Fibroblast of mammary gland (primary cell): ENCODE measurements at regions not wholly inside any gene's neighbourhood (a gene's known extent, or its start where the extent isn't known, plus 50 kb on each side); places are given as distances from the start of the nearest gene placed in this dataset.
"Not testable (repeated sequence)": the region's sequence is repeated elsewhere in the genome, so short reads cannot be mapped to it uniquely, and the experiment has no call there.

Experiments
- DNase-seq: peaks from one replicate; pipeline ENCODE4 v3.0.0-alpha.2; 2010; ENCODE audit warnings: low read depth
- H3K4me3 ChIP-seq: 2 replicates; pipeline ENCODE4 v1.5.1; 2011; ENCODE audit warnings: low read depth, mild to moderate bottlenecking, low read length, moderate library complexity; ENCODE audit not compliant: control insufficient read depth
- TF ChIP-seq, protein P1 (sequence below): conservative IDR thresholded peaks from 2 replicates; pipeline ENCODE4 v1.5.1; 2011; ENCODE audit warnings: low read depth, low read length, inconsistent platforms; ENCODE audit not compliant: control insufficient read depth, insufficient read depth

DNA sequence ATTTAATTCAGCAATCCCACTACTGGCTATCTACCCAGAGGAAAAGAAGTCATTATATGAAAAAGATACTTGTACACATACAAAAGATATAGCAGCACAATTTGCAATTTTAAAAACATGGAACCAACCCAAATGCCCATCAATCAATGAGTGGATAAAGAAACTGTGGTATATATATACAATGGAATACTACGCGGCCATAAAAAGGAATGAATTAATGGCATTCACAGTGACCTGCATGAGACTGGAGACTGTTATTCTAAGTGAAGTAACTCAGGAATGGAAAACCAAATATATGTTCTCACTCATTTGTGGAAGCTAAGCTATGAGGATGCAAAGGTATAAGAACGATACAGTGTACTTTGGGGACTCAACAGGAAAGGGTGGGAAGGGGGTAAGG is 102.8 kb upstream of the KCNMA1 start:
- H3K4me3 ChIP-seq, DNase-seq: not testable (repeated sequence)

DNA sequence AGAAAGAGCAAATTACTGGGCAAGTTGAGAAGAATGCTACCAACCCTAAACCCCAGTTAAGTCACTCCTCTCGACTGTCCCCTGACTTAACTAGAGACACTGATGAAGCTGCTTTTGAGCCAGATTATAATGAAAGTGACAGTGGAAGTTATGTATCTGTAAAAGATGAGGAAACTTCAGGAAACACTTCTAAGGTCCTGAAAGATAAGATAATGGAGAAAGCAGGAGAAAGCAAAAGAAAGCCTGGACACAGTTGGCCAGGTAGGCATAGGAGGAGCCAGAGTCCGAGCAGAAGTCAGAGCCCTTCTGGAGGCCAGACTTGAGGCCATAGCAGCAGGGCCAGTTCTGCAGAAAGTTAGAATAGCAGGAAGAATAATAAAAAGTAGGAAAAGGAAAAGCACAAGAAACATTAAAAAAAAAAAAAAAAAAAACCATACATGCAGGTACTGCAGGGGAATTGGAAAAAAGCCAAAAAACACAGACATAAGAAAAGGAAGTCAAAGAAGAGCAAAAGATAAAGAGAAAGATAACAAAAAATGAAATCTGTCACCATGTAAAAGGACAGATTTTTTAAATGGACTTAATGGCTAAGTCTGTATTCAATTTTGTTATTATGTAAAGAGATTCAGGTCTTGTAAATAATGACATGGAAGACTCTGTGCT is 101.0 kb upstream of the KCNMA1 start:
- H3K4me3 ChIP-seq, result no peak overlapping the region
- no peak for DNase-seq
- TF ChIP-seq, protein P1, sequence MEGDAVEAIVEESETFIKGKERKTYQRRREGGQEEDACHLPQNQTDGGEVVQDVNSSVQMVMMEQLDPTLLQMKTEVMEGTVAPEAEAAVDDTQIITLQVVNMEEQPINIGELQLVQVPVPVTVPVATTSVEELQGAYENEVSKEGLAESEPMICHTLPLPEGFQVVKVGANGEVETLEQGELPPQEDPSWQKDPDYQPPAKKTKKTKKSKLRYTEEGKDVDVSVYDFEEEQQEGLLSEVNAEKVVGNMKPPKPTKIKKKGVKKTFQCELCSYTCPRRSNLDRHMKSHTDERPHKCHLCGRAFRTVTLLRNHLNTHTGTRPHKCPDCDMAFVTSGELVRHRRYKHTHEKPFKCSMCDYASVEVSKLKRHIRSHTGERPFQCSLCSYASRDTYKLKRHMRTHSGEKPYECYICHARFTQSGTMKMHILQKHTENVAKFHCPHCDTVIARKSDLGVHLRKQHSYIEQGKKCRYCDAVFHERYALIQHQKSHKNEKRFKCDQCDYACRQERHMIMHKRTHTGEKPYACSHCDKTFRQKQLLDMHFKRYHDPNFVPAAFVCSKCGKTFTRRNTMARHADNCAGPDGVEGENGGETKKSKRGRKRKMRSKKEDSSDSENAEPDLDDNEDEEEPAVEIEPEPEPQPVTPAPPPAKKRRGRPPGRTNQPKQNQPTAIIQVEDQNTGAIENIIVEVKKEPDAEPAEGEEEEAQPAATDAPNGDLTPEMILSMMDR, result no peak

DNA sequence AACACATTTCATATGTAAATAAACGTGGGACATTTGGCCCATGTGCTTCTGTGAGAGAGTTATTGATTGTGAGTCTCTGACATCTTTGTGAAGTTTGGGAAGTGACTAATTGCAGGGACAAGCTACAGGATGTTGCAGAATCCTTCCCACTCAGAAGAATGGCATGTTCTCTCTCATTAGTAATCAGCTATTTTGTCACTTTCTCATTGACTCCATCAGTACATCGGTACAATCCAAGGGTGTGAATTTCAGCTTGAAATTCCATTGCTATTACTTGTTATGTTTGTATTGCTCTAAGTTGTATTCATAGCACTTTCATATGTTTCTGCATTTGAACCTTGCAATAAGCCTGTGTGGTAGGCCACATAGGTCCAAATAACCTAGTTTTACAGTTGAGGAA is 100.0 kb upstream of the KCNMA1 start:
- no peak overlapping the region for H3K4me3 ChIP-seq
- DNase-seq, result peak; percentile 98
- TF ChIP-seq, protein P1, result no peak

DNA sequence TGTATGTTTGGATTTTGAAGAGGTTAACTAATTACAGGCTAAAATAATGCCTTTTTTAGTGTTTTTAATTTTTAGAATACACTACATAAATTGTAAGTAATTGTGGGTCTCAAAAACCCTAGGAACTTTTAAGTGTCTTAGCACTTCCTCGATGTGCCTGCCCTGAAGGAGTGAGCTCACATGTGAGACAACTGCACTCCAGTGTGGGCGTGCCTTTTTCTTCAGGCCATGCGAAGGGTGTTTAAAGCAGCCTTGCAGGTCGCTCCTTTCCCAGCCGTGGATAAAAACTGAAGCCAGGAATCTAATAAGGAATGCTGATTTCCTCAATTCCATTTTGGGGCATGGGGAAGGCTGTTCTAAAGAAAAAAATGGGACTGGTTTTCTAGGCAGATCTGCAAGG is 97.5 kb upstream of the KCNMA1 start:
- peak; percentile 35 for DNase-seq
- H3K4me3 ChIP-seq, result not testable (repeated sequence)

DNA sequence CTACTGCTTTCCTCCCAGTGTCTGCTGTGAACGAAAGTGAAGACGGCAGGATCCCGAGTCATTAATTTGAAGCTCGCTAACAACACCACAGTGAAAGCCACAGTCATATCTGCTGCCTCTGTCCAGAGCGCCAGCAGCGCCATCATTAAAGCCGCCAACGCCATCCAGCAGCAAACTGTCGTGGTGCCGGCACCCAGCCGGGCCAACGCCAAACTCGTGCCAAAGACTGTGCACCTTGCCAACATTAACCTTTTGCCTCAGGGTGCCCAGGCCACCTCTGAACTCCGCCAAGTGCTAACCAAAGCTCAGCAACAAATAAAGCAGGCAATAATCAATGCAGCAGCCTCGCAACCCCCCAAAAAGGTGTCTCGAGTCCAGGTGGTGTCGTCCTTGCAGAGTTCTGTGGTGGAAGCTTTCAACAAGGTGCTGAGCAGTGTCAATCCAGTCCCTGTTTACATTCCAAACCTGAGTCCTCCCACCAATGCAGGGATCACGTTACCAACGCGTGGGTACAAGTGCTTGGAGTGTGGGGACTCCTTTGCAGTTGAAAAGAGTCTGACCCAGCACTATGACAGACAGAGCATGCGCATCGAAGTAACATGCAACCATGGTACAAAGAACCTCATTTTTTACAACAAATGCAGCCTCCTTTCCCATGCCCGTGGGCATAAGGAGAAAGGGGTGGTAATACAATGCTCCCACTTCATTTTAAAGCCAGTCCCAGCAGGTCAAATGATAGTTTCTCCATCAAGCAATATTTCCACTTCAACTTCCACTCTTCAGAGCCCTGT is 94.8 kb upstream of the KCNMA1 start:
- no peak for DNase-seq
- no peak overlapping the region for H3K4me3 ChIP-seq
- TF ChIP-seq, protein P1, result no peak

DNA sequence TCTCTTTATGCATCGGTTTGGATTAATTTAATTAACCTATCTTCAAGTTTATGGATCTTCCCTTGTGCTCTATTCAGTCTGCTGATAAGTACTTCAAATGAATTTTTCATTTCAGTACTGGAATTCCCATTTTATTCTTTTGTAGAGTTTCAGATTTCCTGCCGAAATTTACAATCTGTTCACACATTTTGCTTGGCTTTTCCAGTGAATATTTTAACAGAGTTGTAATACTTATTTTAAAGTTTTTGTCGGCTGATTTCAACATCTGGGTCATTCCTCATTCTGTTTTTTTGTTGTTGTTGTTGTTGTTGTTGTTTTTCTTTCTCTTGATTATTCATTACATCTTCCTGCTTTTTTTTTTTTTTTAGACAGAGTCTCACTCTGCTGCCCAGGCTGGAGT is 89.9 kb upstream of the KCNMA1 start:
- H3K4me3 ChIP-seq, result no peak overlapping the region
- DNase-seq, result no peak
- TF ChIP-seq, protein P1, result no peak

DNA sequence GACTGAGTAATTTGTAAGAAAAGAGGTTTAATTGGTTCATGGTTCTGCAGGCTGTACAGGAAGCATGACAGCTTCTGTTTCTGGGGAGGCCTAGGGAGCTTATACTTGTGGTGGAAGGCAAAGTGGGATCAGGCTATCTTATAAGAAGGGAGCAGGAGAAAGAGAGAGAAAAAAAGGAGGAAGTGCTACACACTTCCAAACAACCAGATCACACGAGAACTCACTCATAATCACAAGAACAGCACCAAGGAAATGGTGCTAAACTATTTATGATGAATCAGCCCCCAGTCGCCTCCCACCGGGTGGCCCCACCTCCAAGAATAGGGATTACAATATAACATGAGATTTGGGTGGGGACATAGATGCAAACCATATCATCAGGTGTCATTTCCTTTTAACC is 89.1 kb upstream of the KCNMA1 start:
- TF ChIP-seq, protein P1, result no peak
- no peak overlapping the region for H3K4me3 ChIP-seq
- DNase-seq, result no peak
